HepG2 (cell line): ENCODE measurements at regions not wholly inside any gene's neighbourhood (a gene's known extent, or its start where the extent isn't known, plus 50 kb on each side); places are given as distances from the start of the nearest gene placed in this dataset.

Experiments used
- ATAC-seq: fragments of 200-7000 bp; cut with Tn5 transposase; 3 replicates; pipeline ENCODE4 v1.9.1; 2020; ENCODE audit warnings: mild to moderate bottlenecking, moderate library complexity
- BruUV-seq: library from RNA; stranded (reverse); fragments of 400-500 nt; replicated peaks from 2 replicates; lab custom pipeline; 2021; lab: Mats Ljungman, UMichigan
- CTCF ChIA-PET: fragments of 300-600 bp; formaldehyde crosslinking; extraction: SDS; loops from one replicate; lab custom pipeline; 2021; ENCODE audit warnings: low total read pairs, inconsistent platforms, low intra/inter-chr PET ratio; lab: Yijun Ruan, JAX
- POLR2A ChIA-PET: fragments of 350-600 bp; sonication (Branson Sonifier 250); formaldehyde crosslinking; loops from one replicate; lab custom pipeline; 2020; ENCODE audit warnings: antibody characterized with exemption, inconsistent platforms; lab: Yijun Ruan, JAX
- DNase-seq: peaks from one replicate; pipeline ENCODE4 v3.0.0-alpha.2; 2015; ENCODE audit warnings: low spot score
- FAIRE-seq: peaks from 3 replicates; lab custom pipeline; 2011; peaks lifted over from hg19 to GRCh38; lab: Jason Lieb, UNC
- H2AFZ ChIP-seq: one replicate; pipeline ENCODE4 v1.6.1; 2011; ENCODE audit warnings: low read length, inconsistent platforms
- H3K27ac ChIP-seq: fragments of 300-600 bp; 3 replicates; pipeline ENCODE4 v1.8.0; 2011; ENCODE audit warnings: mixed run types, mild to moderate bottlenecking, mixed read lengths, low read length, inconsistent platforms; ENCODE audit not compliant: insufficient read depth; ENCODE audit errors: extremely low read length
- H3K27me3 ChIP-seq, 2 experiments: fragments of 200-600 bp in 1 of 2; 2 replicates in 1 of 2; 3 replicates in 1 of 2; pipeline versions ENCODE4 v1.6.0 to v1.8.0; 2011; ENCODE audit warnings: low read length in 2 of 2, mild to moderate bottlenecking in 2 of 2, moderate library complexity in 2 of 2, inconsistent platforms in 1 of 2; ENCODE audit not compliant: insufficient read depth in 2 of 2, control insufficient read depth in 1 of 2
- H3K36me3 ChIP-seq, 2 experiments: fragments of 200-600 bp in 1 of 2; replicated peaks in 1 of 2; 2 replicates in 1 of 2; 3 replicates in 1 of 2; pipeline versions ENCODE4 v1.5.1 to v1.8.0; 2011; ENCODE audit warnings: low read length in 2 of 2, inconsistent platforms in 1 of 2; ENCODE audit not compliant: insufficient read depth in 2 of 2, control insufficient read depth in 1 of 2
- H3K4me1 ChIP-seq: 2 replicates; pipeline ENCODE4 v1.5.1; 2012; ENCODE audit warnings: low read length, inconsistent platforms; ENCODE audit not compliant: insufficient read depth
- H3K4me2 ChIP-seq: 2 replicates; pipeline ENCODE4 v1.6.0; 2011; ENCODE audit warnings: low read depth, low read length, inconsistent platforms
- H3K4me3 ChIP-seq, 3 experiments: fragments of 200-600 bp in 1 of 3; sonication (generic), shearing (Covaris generic) in 1 of 3; replicated peaks in 1 of 3; 2 replicates each; pipeline ENCODE4 v1.5.1; 2011 to 2016; ENCODE audit warnings: low read length in 3 of 3, inconsistent platforms in 2 of 3, low read depth in 2 of 3, mild to moderate bottlenecking in 2 of 3, control low read depth in 1 of 3, mixed read lengths in 1 of 3; ENCODE audit not compliant: insufficient read depth in 1 of 3
- H3K79me2 ChIP-seq: one replicate; pipeline ENCODE4 v1.6.1; 2011; ENCODE audit warnings: low read length, inconsistent platforms; ENCODE audit not compliant: insufficient read depth
- H3K9ac ChIP-seq: 2 replicates; pipeline ENCODE4 v1.6.0; 2011; ENCODE audit warnings: mild to moderate bottlenecking, low read depth, low read length, inconsistent platforms; ENCODE audit not compliant: insufficient read depth
- H3K9me3 ChIP-seq: 2 replicates; pipeline ENCODE4 v1.5.1; 2012; ENCODE audit warnings: mild to moderate bottlenecking, low read length
- H4K20me1 ChIP-seq: 2 replicates; pipeline ENCODE4 v1.6.0; 2011; ENCODE audit warnings: inconsistent platforms, mild to moderate bottlenecking, low read length, moderate library complexity; ENCODE audit not compliant: insufficient read depth
- AGO1 ChIP-seq: fragments of 200-400 bp; formaldehyde crosslinking; IDR thresholded peaks from 2 replicates; pipeline ENCODE4 v1.6.1; 2017; ENCODE audit warnings: mild to moderate bottlenecking, low read depth, low read length, moderate library complexity; ENCODE audit not compliant: poor library complexity, severe bottlenecking
- FIP1L1 ChIP-seq: fragments of 200-400 bp; formaldehyde crosslinking; IDR thresholded peaks from 2 replicates; pipeline ENCODE4 v1.6.1; 2018; ENCODE audit warnings: low read depth, mild to moderate bottlenecking, low read length, moderate library complexity, borderline replicate concordance; ENCODE audit not compliant: insufficient read depth
- HOXD1 ChIP-seq: sonication (generic); formaldehyde crosslinking; IDR thresholded peaks from 2 replicates; pipeline ENCODE4 v1.5.0; 2020; ENCODE audit warnings: missing genetic modification reagents
- KDM3A ChIP-seq: IDR thresholded peaks from 2 replicates; pipeline ENCODE4 v1.6.1; 2018; ENCODE audit warnings: low read depth, missing compliant biosample characterization
- LCORL ChIP-seq, 2 experiments: fragments of 450-650 bp in 1 of 2; sonication (generic) in 1 of 2; formaldehyde crosslinking in 1 of 2; IDR thresholded peaks; 2 replicates each; pipeline versions ENCODE4 v1.5.0 to v1.6.1; 2017 to 2020; ENCODE audit warnings: antibody characterized with exemption in 1 of 2, missing genetic modification reagents in 1 of 2
- POGK ChIP-seq: sonication (generic); formaldehyde crosslinking; conservative IDR thresholded peaks from 2 replicates; pipeline ENCODE4 v1.8.0; 2022; ENCODE audit warnings: mild to moderate bottlenecking, moderate library complexity, missing genetic modification reagents
- SIX4 ChIP-seq: sonication (generic); formaldehyde crosslinking; IDR thresholded peaks from 2 replicates; pipeline ENCODE4 v1.4.0; 2020; ENCODE audit warnings: missing genetic modification reagents
- SMARCC2 ChIP-seq: fragments of 450-650 bp; IDR thresholded peaks from 2 replicates; pipeline ENCODE4 v1.6.1; 2017; ENCODE audit warnings: antibody characterized with exemption, mild to moderate bottlenecking
- ZBTB4 ChIP-seq: sonication (generic); formaldehyde crosslinking; IDR thresholded peaks from 2 replicates; pipeline ENCODE4 v1.4.0; 2020; ENCODE audit warnings: missing genetic modification reagents, mild to moderate bottlenecking, borderline replicate concordance
- ZBTB7A ChIP-seq: sonication (generic); formaldehyde crosslinking; IDR thresholded peaks from 2 replicates; pipeline ENCODE4 v1.8.0; 2022; ENCODE audit warnings: mild to moderate bottlenecking, missing genetic modification reagents
- ZFP90 ChIP-seq: sonication (generic); formaldehyde crosslinking; IDR thresholded peaks from 2 replicates; pipeline ENCODE4 v1.8.0; 2022; ENCODE audit warnings: missing genetic modification reagents, mild to moderate bottlenecking, inconsistent platforms, borderline replicate concordance
- ZMAT3 ChIP-seq: sonication (generic); formaldehyde crosslinking; conservative IDR thresholded peaks from 2 replicates; pipeline ENCODE4 v1.7.0; 2021; ENCODE audit warnings: missing genetic modification reagents
- ZNF230 ChIP-seq: sonication (generic); formaldehyde crosslinking; IDR thresholded peaks from 2 replicates; pipeline ENCODE4 v1.4.0; 2020; ENCODE audit warnings: mild to moderate bottlenecking, missing genetic modification reagents
- ZNF235 ChIP-seq: sonication (generic); formaldehyde crosslinking; IDR thresholded peaks from 2 replicates; pipeline ENCODE4 v1.8.1; 2023; ENCODE audit warnings: mild to moderate bottlenecking, missing genetic modification reagents, borderline replicate concordance
- ZNF572 ChIP-seq: sonication (generic); formaldehyde crosslinking; IDR thresholded peaks from 2 replicates; pipeline ENCODE4 v1.5.1; 2020; ENCODE audit warnings: mild to moderate bottlenecking, missing genetic modification reagents
- ZNF772 ChIP-seq: sonication (generic); formaldehyde crosslinking; IDR thresholded peaks from 2 replicates; pipeline ENCODE4 v1.5.0; 2020; ENCODE audit warnings: mild to moderate bottlenecking, missing genetic modification reagents
- ZSCAN21 ChIP-seq: sonication (generic); formaldehyde crosslinking; IDR thresholded peaks from 2 replicates; pipeline ENCODE4 v1.8.0; 2022; ENCODE audit warnings: mild to moderate bottlenecking, missing genetic modification reagents, moderate library complexity, borderline replicate concordance
- in situ Hi-C: cut with HindIII; loops from 2 replicates; pipeline ENCODE4 v1.10.0; 2017; ENCODE audit warnings: low pct_unique_long_range_greater_than_20kb; ENCODE audit not compliant: extremely low pct_ligation_motif_present
- intact Hi-C: fragments of 100-400 bp; cut with micrococcal nuclease; formaldehyde crosslinking; loops from one replicate; pipeline ENCODE4 v1.10.0; 2022; ENCODE audit not compliant: unreplicated experiment
- TF ChIP-seq, protein P1 (sequence below): sonication (generic); formaldehyde crosslinking; IDR thresholded peaks from 2 replicates; pipeline ENCODE4 v1.4.0; 2020; ENCODE audit warnings: missing genetic modification reagents

GRCh38 chr5:162473041-162473714 is 405.6 kb downstream of the GABRG2 start (continued):
- no peak for TF ChIP-seq LCORL (IDR thresholded peaks at IDR 0.05)
- no peak for TF ChIP-seq LCORL (CRISPR knock-in tag; IDR thresholded peaks at IDR 0.05)
- TF ChIP-seq FIP1L1 = no peak
- TF ChIP-seq ZFP90 (CRISPR knock-in tag) = no peak
- no peak for TF ChIP-seq POGK (CRISPR knock-in tag)
- no peak for TF ChIP-seq HOXD1 (CRISPR knock-in tag)
- no peak for TF ChIP-seq ZNF235 (CRISPR knock-in tag)
- no peak for TF ChIP-seq ZNF572 (CRISPR knock-in tag)

DNA sequence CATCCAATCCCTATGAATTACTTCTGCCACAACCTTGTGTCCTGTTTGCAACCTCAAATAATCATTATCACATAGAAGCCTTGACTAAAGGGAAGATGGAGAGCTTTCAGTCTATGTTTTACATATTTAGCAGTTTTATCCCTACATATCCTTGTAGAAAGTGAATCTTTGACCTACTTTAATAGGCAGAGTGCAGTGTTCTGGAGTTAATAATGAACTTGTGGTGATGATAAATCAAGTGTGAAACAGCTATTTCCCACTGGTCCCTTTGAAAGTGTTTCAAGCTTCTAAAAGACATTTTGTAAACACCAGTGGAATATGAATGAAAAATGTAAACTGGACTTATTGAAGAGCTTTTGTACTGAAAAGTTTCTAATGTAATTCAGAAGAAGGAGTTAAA is 406.7 kb downstream of the GABRG2 start:
- no peak overlapping the region for H3K27ac ChIP-seq
- no peak overlapping the region for H3K4me3 ChIP-seq
- ChIA-PET CTCF (no interaction called here), POLR2A (no interaction called here)
- no peaks in the 10 kb centered on the region for H3K79me2 ChIP-seq
- H4K20me1 ChIP-seq = no peaks in the 10 kb centered on the region
- DNase-seq (no peak), ATAC-seq (no peak), FAIRE-seq (no peak)
- H3K27me3 ChIP-seq = no peaks in the 10 kb centered on the region
- intact Hi-C loops (no loop called here), in situ Hi-C loops (no loop called here)
- H3K36me3 ChIP-seq = no peaks in the 10 kb centered on the region
- no peak overlapping the region for H3K9ac ChIP-seq
- H3K9me3 ChIP-seq = peaks cover 69% of the 10 kb centered on the region
- no TSS peak for BruUV-seq
- no peak overlapping the region for H2AFZ ChIP-seq
- no peak overlapping the region for H3K4me2 ChIP-seq
- no peaks in the 10 kb centered on the region for H3K4me1 ChIP-seq
- no peak for TF ChIP-seq AGO1
- TF ChIP-seq ZNF230 = no peak
- no peak for TF ChIP-seq KDM3A (CRISPR knock-in tag)
- no peak for TF ChIP-seq ZSCAN21 (CRISPR knock-in tag)
- TF ChIP-seq ZBTB4 (CRISPR knock-in tag) = no peak
- TF ChIP-seq, protein P1, sequence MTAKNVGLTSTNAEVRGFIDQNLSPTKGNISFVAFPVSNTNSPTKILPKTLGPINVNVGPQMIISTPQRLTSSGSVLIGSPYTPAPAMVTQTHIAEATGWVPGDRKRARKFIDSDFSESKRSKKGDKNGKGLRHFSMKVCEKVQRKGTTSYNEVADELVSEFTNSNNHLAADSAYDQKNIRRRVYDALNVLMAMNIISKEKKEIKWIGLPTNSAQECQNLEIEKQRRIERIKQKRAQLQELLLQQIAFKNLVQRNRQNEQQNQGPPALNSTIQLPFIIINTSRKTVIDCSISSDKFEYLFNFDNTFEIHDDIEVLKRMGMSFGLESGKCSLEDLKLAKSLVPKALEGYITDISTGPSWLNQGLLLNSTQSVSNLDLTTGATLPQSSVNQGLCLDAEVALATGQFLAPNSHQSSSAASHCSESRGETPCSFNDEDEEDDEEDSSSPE = no peak
- no peak for TF ChIP-seq SMARCC2
- no peak for TF ChIP-seq ZBTB7A (CRISPR knock-in tag)
- no peak for TF ChIP-seq ZNF772 (CRISPR knock-in tag)
- no peak for TF ChIP-seq SIX4 (CRISPR knock-in tag)
- no peak for TF ChIP-seq ZMAT3
